ENCODE measurements at regions not wholly inside any gene's neighbourhood (a gene's known extent, or its start where the extent isn't known, plus 50 kb on each side); places are given as distances from the start of the nearest gene placed in this dataset.

- TF ChIP-seq USF2 (IDR thresholded peaks at IDR 0.05) = no peak
Observed at GRCh38 chr1:25095635-25096200, 136.6 kb downstream of the SYF2 start (continued).

- POLR2A ChIA-PET = no interaction called here
- Histone ChIP-seq H3K27ac (no peak overlapping the region), H3K4me3 (no peak overlapping the region), H3K4me1 (peaks cover 5% of the 10 kb centered on the region; the same call in 1 of the 3 replicates), H3K4me2 (no peak overlapping the region), H3K9me3 (no peaks in the 10 kb centered on the region)
- DNase-seq (ENCODE audit: low read depth in 1 of 2, low spot score in 1 of 2) (no peak), FAIRE-seq (no peak), ATAC-seq (no peak)
- 72% methylated on average over 10 of the region's 10 CpGs for WGBS (ENCODE audit: missing lambda C conversion rate)
- no peak for TF ChIP-seq ZNF302 (CRISPR knock-in tag; IDR thresholded peaks at IDR 0.05)
- no peak for TF ChIP-seq TP53 (CRISPR knock-in tag; IDR thresholded peaks at IDR 0.05)
- no peak for TF ChIP-seq CHD2 (IDR thresholded peaks at IDR 0.05; ENCODE audit: low read length, partially characterized antibody)
- no peak for TF ChIP-seq BHLHE40 (IDR thresholded peaks at IDR 0.05; ENCODE audit: low read depth, low read length)
- no peak for TF ChIP-seq POLR2AphosphoS2 (conservative IDR thresholded peaks at IDR 0.05; ENCODE audit: low read length)
- no peak for TF ChIP-seq RNF2 (IDR thresholded peaks at IDR 0.05; ENCODE audit: borderline replicate concordance, low read depth)
- CTCF ChIA-PET = interaction anchor here (0.8 kb wide), 1 partner anchor 134 kb away, joined by 3 read pairs; no protein-coding TSS in a partner anchor
Observed at GRCh38 chr1:25094995-25095394, 137.3 kb downstream of the SYF2 start.

GRCh38 chr1:25094229-25094628 lies 138.1 kb downstream of the SYF2 start:
- ChIA-PET CTCF (no interaction called here), POLR2A (no interaction called here)
- ATAC-seq (no peak), DNase-seq (ENCODE audit: low read depth in 1 of 2, low spot score in 1 of 2) (no peak), FAIRE-seq (no peak)
- Histone ChIP-seq H3K4me2 (no peak overlapping the region), H3K9me3 (no peaks in the 10 kb centered on the region), H3K4me3 (no peak overlapping the region), H3K27ac (no peak overlapping the region), H3K4me1 (peaks cover 5% of the 10 kb centered on the region; the same call in 1 of the 3 replicates)
- TF ChIP-seq ZFP36 (IDR thresholded peaks at IDR 0.05; ENCODE audit: borderline replicate concordance, partially characterized antibody) (no peak), KDM5A (IDR thresholded peaks at IDR 0.05) (no peak), HMGXB4 (CRISPR knock-in tag; IDR thresholded peaks at IDR 0.05; ENCODE audit: borderline replicate concordance) (no peak), HOXA7 (CRISPR knock-in tag; IDR thresholded peaks at IDR 0.05) (no peak), CTCF (IDR thresholded peaks at IDR 0.05) (no peak), MAX (IDR thresholded peaks at IDR 0.05) (no peak), NPAS2 (CRISPR knock-in tag; IDR thresholded peaks at IDR 0.05; ENCODE audit: borderline replicate concordance) (no peak), KDM1A (IDR thresholded peaks at IDR 0.05; ENCODE audit: low read depth) (no peak), RFX5 (IDR thresholded peaks at IDR 0.05) (no peak)
- WGBS (ENCODE audit: missing lambda C conversion rate) = 38% methylated on average over 3 of the region's 3 CpGs

- no peak for ATAC-seq
- CTCF ChIA-PET = interaction anchor here (1.3 to 1.5 kb wide), 2 partner anchors 9 to 162 kb away, joined by 3 read pairs; partner anchors contain the start of gene RUNX3
- POLR2A ChIA-PET = interaction anchor here (0.6 kb wide), 1 partner anchor 11 kb away, joined by 3 read pairs; no protein-coding TSS in a partner anchor
- DNase-seq (ENCODE audit: low read depth in 1 of 2, low spot score in 1 of 2) = no peak
- FAIRE-seq = no peak
- 69% methylated on average over 4 of the region's 4 CpGs for WGBS (ENCODE audit: missing lambda C conversion rate)
- no peak overlapping the region for H3K4me3 ChIP-seq
- peak overlapping the region in 1 of 2 experiments; percentile 47; a peak in 2 of 6 replicates for H3K27ac ChIP-seq
- TF ChIP-seq RFX5 (IDR thresholded peaks at IDR 0.05) (no peak), NFE2L2 (conservative IDR thresholded peaks at IDR 0.05; ENCODE audit: low read length) (no peak), HDAC2 (IDR thresholded peaks at IDR 0.05) (no peak), CBX2 (IDR thresholded peaks at IDR 0.05; ENCODE audit: borderline replicate concordance, low read depth) (no peak), FOXS1 (CRISPR knock-in tag; IDR thresholded peaks at IDR 0.05) (no peak)
- no peaks in the 10 kb centered on the region for H3K9me3 ChIP-seq
- H3K4me1 ChIP-seq = peaks cover 5% of the 10 kb centered on the region; the same call in 1 of the 3 replicates
- no peak overlapping the region; the same call in 2 of the 3 replicates for H3K4me2 ChIP-seq
Observed at GRCh38 chr1:25091658-25092057, 140.6 kb downstream of the SYF2 start.

Measured in A549 (cell line).